A549 (cell line): ENCODE measurements at regions not wholly inside any gene's neighbourhood (a gene's known extent, or its start where the extent isn't known, plus 50 kb on each side); places are given as distances from the start of the nearest gene placed in this dataset.

Experiments
- ATAC-seq, 2 experiments: fragments of 200-7000 bp in 1 of 2; fragments of >200 bp in 1 of 2; cut with Nextera tagmentation in 1 of 2; cut with Tn5 transposase in 1 of 2; 3 replicates each; pipeline versions ENCODE4 v1.8.0 to v1.9.1; 2018 to 2020; ENCODE audit warnings: mild to moderate bottlenecking in 1 of 2, moderate library complexity in 1 of 2
- CTCF ChIA-PET: fragments of 300-600 bp; sonication (Branson Sonifier 250); formaldehyde crosslinking; extraction: SDS; loops from one replicate; lab custom pipeline; 2021; ENCODE audit warnings: antibody characterized with exemption, inconsistent platforms; lab: Yijun Ruan, JAX
- POLR2A ChIA-PET: fragments of 350-600 bp; formaldehyde crosslinking; extraction: SDS; loops from one replicate; lab custom pipeline; 2021; ENCODE audit warnings: antibody characterized with exemption, inconsistent platforms; lab: Yijun Ruan, JAX
- DNase-seq, 2 experiments: peaks; one replicate each; pipeline versions ENCODE4 v3.0.0 to v3.0.0-alpha.2; 2011 to 2016; ENCODE audit warnings: low read depth in 1 of 2, low spot score in 1 of 2
- FAIRE-seq: peaks from 2 replicates; lab custom pipeline; 2011; peaks lifted over from hg19 to GRCh38; lab: Jason Lieb, UNC
- H3K27ac ChIP-seq, 2 experiments: fragments of >200 bp; sonication (Bioruptor Twin); formaldehyde crosslinking; 3 replicates each; pipeline ENCODE4 v1.5.1; 2016 to 2017
- H3K4me1 ChIP-seq: fragments of >200 bp; sonication (Bioruptor Twin); formaldehyde crosslinking; 3 replicates; pipeline ENCODE4 v1.6.1; 2016
- H3K4me2 ChIP-seq: fragments of >200 bp; sonication (Bioruptor Twin); formaldehyde crosslinking; 3 replicates; pipeline ENCODE4 v1.6.1; 2016
- H3K4me3 ChIP-seq: fragments of >200 bp; sonication (Bioruptor Twin); formaldehyde crosslinking; 3 replicates; pipeline ENCODE4 v1.5.1; 2016
- H3K9me3 ChIP-seq: fragments of >200 bp; sonication (Bioruptor Twin); formaldehyde crosslinking; 3 replicates; pipeline ENCODE4 v1.6.1; 2016
- BHLHE40 ChIP-seq: IDR thresholded peaks from 2 replicates; pipeline ENCODE4 v1.6.1; 2012; ENCODE audit warnings: low read depth, low read length, inconsistent platforms
- CEBPB ChIP-seq, 2 experiments: fragments of >200 bp in 1 of 2; sonication (Bioruptor Twin) in 1 of 2; formaldehyde crosslinking in 1 of 2; IDR thresholded peaks; 2 replicates each; pipeline ENCODE4 v1.6.1; 2012 to 2016
- CHD2 ChIP-seq: fragments of 150-350 bp; IDR thresholded peaks from 2 replicates; pipeline ENCODE4 v1.6.1; 2014; ENCODE audit warnings: low read length; ENCODE audit not compliant: partially characterized antibody
- CHD4 ChIP-seq: fragments of 200-600 bp; sonication (generic); IDR thresholded peaks from 2 replicates; pipeline ENCODE4 v1.6.1; 2016; ENCODE audit warnings: antibody characterized with exemption, mild to moderate bottlenecking, borderline replicate concordance
- EHF ChIP-seq: fragments of 250-450 bp; sonication (Bioruptor Pico); IDR thresholded peaks from 2 replicates; pipeline ENCODE4 v1.5.0; 2020; ENCODE audit warnings: mild to moderate bottlenecking
- EHMT2 ChIP-seq: fragments of 200-600 bp; sonication (generic); IDR thresholded peaks from 2 replicates; pipeline ENCODE4 v1.6.1; 2016; ENCODE audit warnings: antibody characterized with exemption, low read depth, mild to moderate bottlenecking, moderate library complexity
- ESRRA ChIP-seq: fragments of 150-350 bp; IDR thresholded peaks from 2 replicates; pipeline ENCODE4 v1.6.1; 2014; ENCODE audit warnings: mild to moderate bottlenecking, low read length, borderline replicate concordance
- GATA3 ChIP-seq: IDR thresholded peaks from 2 replicates; pipeline ENCODE4 v1.6.1; 2012; ENCODE audit warnings: borderline replicate concordance
- HEYL ChIP-seq: fragments of 250-450 bp; sonication (Bioruptor Pico); IDR thresholded peaks from 2 replicates; pipeline ENCODE4 v1.8.0; 2021; ENCODE audit warnings: mild to moderate bottlenecking, moderate library complexity
- JUN ChIP-seq, 2 experiments: fragments of >200 bp; sonication (Bioruptor Twin); formaldehyde crosslinking; IDR thresholded peaks; 2 replicates in 1 of 2; 3 replicates in 1 of 2; pipeline ENCODE4 v1.6.1; 2016 to 2017
- NFE2L2 ChIP-seq: fragments of 150-350 bp; conservative IDR thresholded peaks from 2 replicates; pipeline ENCODE4 v1.6.1; 2014; ENCODE audit warnings: low read length
- NPAS2 ChIP-seq: fragments of 250-450 bp; sonication (Bioruptor Pico); IDR thresholded peaks from 2 replicates; pipeline ENCODE4 v1.8.0; 2022; ENCODE audit warnings: mild to moderate bottlenecking, moderate library complexity, borderline replicate concordance
- POLR2AphosphoS2 ChIP-seq: conservative IDR thresholded peaks from 2 replicates; pipeline ENCODE4 v1.6.1; 2012; ENCODE audit warnings: low read length, improper control_type of control experiment, inconsistent platforms
- RAD21 ChIP-seq, 2 experiments: fragments of >200 bp in 1 of 2; sonication (Bioruptor Twin) in 1 of 2; formaldehyde crosslinking in 1 of 2; IDR thresholded peaks in 1 of 2; conservative IDR thresholded peaks in 1 of 2; 2 replicates in 1 of 2; 3 replicates in 1 of 2; pipeline ENCODE4 v1.6.1; 2012 to 2018; ENCODE audit warnings: inconsistent platforms in 1 of 2
- RNF2 ChIP-seq: fragments of 200-600 bp; sonication (generic); IDR thresholded peaks from 2 replicates; pipeline ENCODE4 v1.6.1; 2016; ENCODE audit warnings: low read depth, mild to moderate bottlenecking, antibody characterized with exemption, moderate library complexity, borderline replicate concordance
- SREBF2 ChIP-seq: fragments of 450-650 bp; IDR thresholded peaks from 2 replicates; pipeline ENCODE4 v1.6.1; 2014; ENCODE audit warnings: mild to moderate bottlenecking, moderate library complexity
- TFCP2L1 ChIP-seq: fragments of 250-450 bp; sonication (Bioruptor Pico); IDR thresholded peaks from 2 replicates; pipeline ENCODE4 v1.5.0; 2021; ENCODE audit warnings: mild to moderate bottlenecking
- ZC3H11A ChIP-seq: fragments of 450-650 bp; IDR thresholded peaks from 2 replicates; pipeline ENCODE4 v1.6.1; 2014; ENCODE audit warnings: antibody characterized with exemption, mild to moderate bottlenecking
- WGBS: methylation state at CpG from one replicate; pipeline ENCODE4 v1.1.6; 2017; ENCODE audit errors: missing lambda C conversion rate; 5-methylcytosine and 5-hydroxymethylcytosine counted together
- TF ChIP-seq, protein P1 (sequence below): IDR thresholded peaks from 2 replicates; pipeline ENCODE4 v1.6.1; 2012; ENCODE audit warnings: low read depth, borderline replicate concordance
- TF ChIP-seq, protein P2 (sequence below): fragments of 450-650 bp; IDR thresholded peaks from 2 replicates; pipeline ENCODE4 v1.6.1; 2014; ENCODE audit warnings: antibody characterized with exemption
- TF ChIP-seq, protein P3 (sequence below): fragments of 150-350 bp; IDR thresholded peaks from 2 replicates; pipeline ENCODE4 v1.6.1; 2014; ENCODE audit warnings: low read depth, mild to moderate bottlenecking, low read length
- TF ChIP-seq, protein P4 (sequence below): fragments of 250-450 bp; sonication (Bioruptor Pico); IDR thresholded peaks from 2 replicates; pipeline ENCODE4 v1.5.0; 2020; ENCODE audit warnings: low read depth, mild to moderate bottlenecking, moderate library complexity

DNA sequence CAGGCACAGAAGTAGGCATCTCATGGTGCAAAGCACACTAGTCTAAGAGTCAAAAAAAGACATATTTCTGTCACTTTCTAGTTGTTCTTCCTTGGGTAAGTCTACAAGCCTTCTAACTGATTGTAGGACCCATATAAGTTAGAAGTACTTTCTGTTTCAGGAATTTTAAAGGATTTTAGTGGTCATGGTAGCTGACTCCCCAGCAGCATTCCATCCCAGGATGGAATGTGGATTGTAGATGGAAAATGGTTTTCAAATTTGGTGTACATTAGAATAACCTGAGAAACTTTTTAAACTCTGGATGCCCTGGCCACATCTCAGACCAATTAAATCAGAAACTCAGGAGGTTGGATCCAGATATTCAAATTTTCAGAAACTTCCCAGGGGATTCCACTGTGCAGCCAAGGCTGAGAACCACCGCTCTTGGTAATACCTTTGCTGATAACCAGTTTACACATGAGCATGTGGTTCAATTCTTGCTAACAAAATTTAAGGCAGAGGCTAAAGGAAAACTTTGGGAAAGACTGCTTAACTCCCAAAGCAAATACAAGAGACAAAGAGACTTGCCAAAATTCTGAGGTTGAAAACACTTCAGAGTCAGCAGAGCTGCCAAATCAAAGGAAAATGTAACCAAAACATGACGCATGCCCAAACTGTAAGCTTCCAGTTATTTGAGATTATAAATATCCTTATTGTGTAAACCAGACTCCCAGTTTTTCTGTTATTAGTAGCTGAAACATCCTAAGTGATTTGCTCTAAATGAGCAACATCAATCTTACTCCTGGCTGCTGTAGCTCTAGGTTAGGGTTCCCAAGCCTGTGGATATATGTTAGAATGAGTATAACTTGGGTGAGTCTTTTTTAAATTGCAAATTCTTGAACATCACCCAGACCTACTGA, 145.4 kb upstream of the MTAP start:
- H3K9me3 ChIP-seq: peaks cover 9% of the 10 kb centered on the region; the same call in 2 of the 3 replicates
- 85% methylated on average over 2 of the region's 2 CpGs for WGBS
- FAIRE-seq (peak; percentile 39), DNase-seq (no peak), ATAC-seq (peak in 1 of 2 experiments; percentile 26; a peak in 1 of 6 replicates)
- CTCF ChIA-PET: interaction anchor here (1.0 to 1.3 kb wide), 3 partner anchors 8 to 26 kb away, joined by 3 read pairs; no protein-coding TSS in a partner anchor
- no peak overlapping the region for H3K4me3 ChIP-seq
- POLR2A ChIA-PET: no interaction called here
- peak overlapping the region in 1 of 2 experiments; percentile 18; a peak in 1 of 6 replicates for H3K27ac ChIP-seq
- TF ChIP-seq, protein P1, sequence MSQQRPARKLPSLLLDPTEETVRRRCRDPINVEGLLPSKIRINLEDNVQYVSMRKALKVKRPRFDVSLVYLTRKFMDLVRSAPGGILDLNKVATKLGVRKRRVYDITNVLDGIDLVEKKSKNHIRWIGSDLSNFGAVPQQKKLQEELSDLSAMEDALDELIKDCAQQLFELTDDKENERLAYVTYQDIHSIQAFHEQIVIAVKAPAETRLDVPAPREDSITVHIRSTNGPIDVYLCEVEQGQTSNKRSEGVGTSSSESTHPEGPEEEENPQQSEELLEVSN: no peak
- TF ChIP-seq TFCP2L1 (CRISPR knock-in tag) (no peak), NFE2L2 (no peak), RAD21 (conservative IDR thresholded peaks at IDR 0.05 in 1 of 2, IDR thresholded peaks at IDR 0.05 in 1 of 2) (no peak), RNF2 (no peak), NPAS2 (no peak), CHD2 (no peak), HEYL (CRISPR knock-in tag) (no peak), SREBF2 (no peak), JUN (IDR thresholded peaks at IDR 0.05) (no peak)
- TF ChIP-seq, protein P2, sequence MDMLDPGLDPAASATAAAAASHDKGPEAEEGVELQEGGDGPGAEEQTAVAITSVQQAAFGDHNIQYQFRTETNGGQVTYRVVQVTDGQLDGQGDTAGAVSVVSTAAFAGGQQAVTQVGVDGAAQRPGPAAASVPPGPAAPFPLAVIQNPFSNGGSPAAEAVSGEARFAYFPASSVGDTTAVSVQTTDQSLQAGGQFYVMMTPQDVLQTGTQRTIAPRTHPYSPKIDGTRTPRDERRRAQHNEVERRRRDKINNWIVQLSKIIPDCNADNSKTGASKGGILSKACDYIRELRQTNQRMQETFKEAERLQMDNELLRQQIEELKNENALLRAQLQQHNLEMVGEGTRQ: no peak
- TF ChIP-seq, all 56 proteins: peak for 0
- Histone ChIP-seq H3K4me2 (peak overlapping the region; percentile 21; the same call in 2 of the 3 replicates), H3K4me1 (peaks cover 14% of the 10 kb centered on the region)

DNA sequence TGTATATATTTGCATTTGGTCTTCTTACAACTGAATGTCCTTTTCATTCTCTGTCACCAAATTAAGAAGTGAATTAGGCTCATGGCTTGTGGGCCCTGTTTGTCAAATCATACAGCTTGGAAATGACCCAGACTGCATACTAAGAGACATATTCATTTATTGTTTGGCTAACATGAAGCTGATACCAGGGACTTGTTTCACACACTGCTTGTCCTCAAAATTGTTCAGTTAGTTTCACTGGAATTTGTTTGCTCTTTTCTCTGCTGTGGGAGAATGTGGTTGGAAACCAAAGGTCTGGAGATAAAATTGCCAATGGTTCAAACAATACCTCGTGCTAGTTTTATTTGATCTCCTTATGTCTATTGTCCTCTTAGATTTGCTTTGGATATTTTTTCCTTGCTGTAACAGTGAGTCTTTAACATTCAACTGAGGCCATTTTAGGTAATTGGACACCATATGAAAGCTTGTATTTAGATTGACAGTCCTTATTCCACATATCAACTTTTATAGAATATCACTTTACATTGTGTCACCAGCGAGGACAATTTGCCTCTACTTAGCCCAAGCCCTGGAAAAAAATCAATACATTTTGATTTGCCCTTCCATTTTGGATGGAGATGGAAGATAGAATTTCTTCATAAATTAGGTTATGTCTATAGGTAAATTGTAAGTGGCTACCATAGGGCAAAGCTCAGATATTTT, 144.3 kb upstream of the MTAP start:
- CTCF ChIA-PET: interaction anchor here (0.8 to 1.3 kb wide), 3 partner anchors 10 to 28 kb away, joined by 3 to 4 read pairs (median 3); no protein-coding TSS in a partner anchor
- Histone ChIP-seq H3K4me1 (peaks cover 14% of the 10 kb centered on the region), H3K4me3 (no peak overlapping the region), H3K9me3 (peaks cover 9% of the 10 kb centered on the region; the same call in 2 of the 3 replicates)
- DNase-seq: no peak
- no peak for ATAC-seq
- TF ChIP-seq BHLHE40 (no peak), JUN (IDR thresholded peaks at IDR 0.05) (no peak), ZC3H11A (no peak), EHF (CRISPR knock-in tag) (no peak), CEBPB (IDR thresholded peaks at IDR 0.05) (no peak), ESRRA (no peak)
- TF ChIP-seq, protein P3, sequence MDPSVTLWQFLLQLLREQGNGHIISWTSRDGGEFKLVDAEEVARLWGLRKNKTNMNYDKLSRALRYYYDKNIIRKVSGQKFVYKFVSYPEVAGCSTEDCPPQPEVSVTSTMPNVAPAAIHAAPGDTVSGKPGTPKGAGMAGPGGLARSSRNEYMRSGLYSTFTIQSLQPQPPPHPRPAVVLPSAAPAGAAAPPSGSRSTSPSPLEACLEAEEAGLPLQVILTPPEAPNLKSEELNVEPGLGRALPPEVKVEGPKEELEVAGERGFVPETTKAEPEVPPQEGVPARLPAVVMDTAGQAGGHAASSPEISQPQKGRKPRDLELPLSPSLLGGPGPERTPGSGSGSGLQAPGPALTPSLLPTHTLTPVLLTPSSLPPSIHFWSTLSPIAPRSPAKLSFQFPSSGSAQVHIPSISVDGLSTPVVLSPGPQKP: no peak
- TF ChIP-seq, all 56 proteins: peak for 0
- POLR2A ChIA-PET: no interaction called here
- Histone ChIP-seq H3K4me2 (no peak overlapping the region), H3K27ac (no peak overlapping the region)
- 58% methylated on average over 2 of the region's 2 CpGs for WGBS
- peak; percentile 54 for FAIRE-seq

DNA sequence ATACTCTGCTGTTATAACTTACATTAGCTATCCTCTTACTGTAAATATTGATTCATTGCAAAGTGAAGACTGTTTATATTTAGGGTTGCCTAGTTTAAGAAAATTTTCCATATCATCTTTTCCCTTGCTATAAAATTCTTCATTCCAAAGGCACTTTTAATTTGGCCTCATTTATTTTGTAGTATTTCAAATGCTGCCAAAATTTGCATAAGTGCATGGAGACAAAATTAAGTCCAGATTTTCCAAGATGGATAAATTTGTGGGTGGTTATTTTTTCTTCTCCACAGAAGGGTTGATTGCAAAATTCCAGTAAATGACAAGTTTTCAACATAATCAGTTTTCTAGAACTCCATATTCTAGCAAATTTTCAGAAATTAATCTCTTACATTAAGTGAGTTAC, 141.5 kb upstream of the MTAP start:
- H3K27ac ChIP-seq: no peak overlapping the region
- ATAC-seq (no peak), DNase-seq (no peak), FAIRE-seq (no peak)
- H3K4me3 ChIP-seq: no peak overlapping the region
- peaks cover 14% of the 10 kb centered on the region for H3K4me1 ChIP-seq
- POLR2A ChIA-PET: no interaction called here
- TF ChIP-seq, protein P4, sequence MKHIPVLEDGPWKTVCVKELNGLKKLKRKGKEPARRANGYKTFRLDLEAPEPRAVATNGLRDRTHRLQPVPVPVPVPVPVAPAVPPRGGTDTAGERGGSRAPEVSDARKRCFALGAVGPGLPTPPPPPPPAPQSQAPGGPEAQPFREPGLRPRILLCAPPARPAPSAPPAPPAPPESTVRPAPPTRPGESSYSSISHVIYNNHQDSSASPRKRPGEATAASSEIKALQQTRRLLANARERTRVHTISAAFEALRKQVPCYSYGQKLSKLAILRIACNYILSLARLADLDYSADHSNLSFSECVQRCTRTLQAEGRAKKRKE (CRISPR knock-in tag): no peak
- TF ChIP-seq EHMT2 (no peak), NFE2L2 (no peak), GATA3 (no peak), CHD4 (no peak), POLR2AphosphoS2 (no peak)
- no peak overlapping the region for H3K4me2 ChIP-seq
- H3K9me3 ChIP-seq: peaks cover 9% of the 10 kb centered on the region; the same call in 2 of the 3 replicates
- CTCF ChIA-PET: interaction anchor here (1.2 kb wide), 1 partner anchor 10 kb away, joined by 3 read pairs; no protein-coding TSS in a partner anchor
